T-cell (primary cell): ENCODE measurements at regions not wholly inside any gene's neighbourhood (a gene's known extent, or its start where the extent isn't known, plus 50 kb on each side); places are given as distances from the start of the nearest gene placed in this dataset.

Source experiments
- ATAC-seq, 4 experiments: fragments of 200-7000 bp in 3 of 4; fragments of 150-1000 bp in 1 of 4; cut with Tn5 transposase; replicated peaks in 1 of 4; 1 replicate in 3 of 4; 2 replicates in 1 of 4; pipeline ENCODE4 v1.10.0; 2021; ENCODE audit warnings: moderate library complexity in 3 of 4, mild to moderate bottlenecking in 2 of 4, moderate number of reproducible peaks in 1 of 4
- CTCF ChIA-PET, 2 donors: fragments of 300-600 bp; sonication (Branson Sonifier 250); formaldehyde crosslinking; loops; one replicate each; lab custom pipeline; 2022; ENCODE audit warnings: antibody characterized with exemption in 2 of 2; lab: Charles Lee
- POLR2A ChIA-PET, 2 donors: fragments of 300-600 bp; sonication (Branson Sonifier 250); formaldehyde crosslinking; loops; one replicate each; lab custom pipeline; 2022; ENCODE audit warnings: antibody characterized with exemption in 2 of 2; lab: Charles Lee
- DNase-seq, 35 experiments: peaks; one replicate each; pipeline versions ENCODE4 v3.0.0 to v3.0.0-alpha.2; 2013 to 2023
- H3K27ac ChIP-seq: one replicate; pipeline ENCODE4 v1.5.1; 2013; ENCODE audit warnings: low read length
- H3K27me3 ChIP-seq, 2 experiments: replicated peaks in 1 of 2; 1 replicate in 1 of 2; 2 replicates in 1 of 2; pipeline versions ENCODE4 v1.6.1 to v1.7.0; 2013; ENCODE audit warnings: low read length in 1 of 2, mixed read lengths in 1 of 2; ENCODE audit not compliant: control insufficient read depth in 2 of 2, insufficient read depth in 2 of 2; ENCODE audit errors: extremely low read depth in 1 of 2
- H3K36me3 ChIP-seq, 2 donors: 1 replicate in 1 of 2; 2 replicates in 1 of 2; pipeline versions ENCODE4 v1.6.1 to v1.7.0; 2013; ENCODE audit warnings: low read length in 1 of 2; ENCODE audit not compliant: control insufficient read depth in 2 of 2, insufficient read depth in 1 of 2; ENCODE audit errors: extremely low read depth in 1 of 2
- H3K4me1 ChIP-seq, 2 experiments: 1 replicate in 1 of 2; 2 replicates in 1 of 2; pipeline versions ENCODE4 v1.6.1 to v1.7.0; 2013; ENCODE audit warnings: low read length in 2 of 2, mixed read lengths in 1 of 2; ENCODE audit not compliant: insufficient read depth in 2 of 2, control insufficient read depth in 1 of 2; ENCODE audit errors: extremely low read depth in 1 of 2
- H3K4me3 ChIP-seq, 2 donors: 1 replicate in 1 of 2; 2 replicates in 1 of 2; pipeline versions ENCODE4 v1.5.1 to v1.7.0; 2013; ENCODE audit warnings: mild to moderate bottlenecking in 2 of 2, low read length in 1 of 2, moderate library complexity in 1 of 2; ENCODE audit not compliant: control insufficient read depth in 1 of 2; ENCODE audit errors: extremely low read depth in 1 of 2
- H3K9me3 ChIP-seq: 2 replicates; pipeline ENCODE4 v1.7.0; 2013
- H3K27ac Mint-ChIP-seq, 2 donors: one replicate each; pipeline ENCODE4 v1.8.0; 2020 to 2021; ENCODE audit warnings: mild to moderate bottlenecking in 2 of 2, mixed read lengths in 2 of 2
- H3K27me3 Mint-ChIP-seq, 2 donors: one replicate each; pipeline ENCODE4 v1.8.0; 2021 to 2022; ENCODE audit warnings: mixed read lengths in 2 of 2
- H3K36me3 Mint-ChIP-seq: one replicate; pipeline ENCODE4 v1.8.0; 2021; ENCODE audit warnings: mixed read lengths
- H3K4me1 Mint-ChIP-seq, 3 donors: one replicate each; pipeline ENCODE4 v1.8.0; 2020 to 2022; ENCODE audit warnings: mixed read lengths in 3 of 3, mild to moderate bottlenecking in 1 of 3
- H3K4me3 Mint-ChIP-seq, 3 donors: one replicate each; pipeline ENCODE4 v1.8.0; 2020 to 2022; ENCODE audit warnings: mild to moderate bottlenecking in 3 of 3, mixed read lengths in 3 of 3, moderate library complexity in 3 of 3
- H3K9me3 Mint-ChIP-seq, 3 donors: one replicate each; pipeline ENCODE4 v1.8.0; 2020 to 2022; ENCODE audit warnings: mixed read lengths in 3 of 3
- WGBS: methylation state at CpG from one replicate; pipeline ENCODE4 v1.1.5; 2013; ENCODE audit warnings: missing lambda C conversion rate; ENCODE audit not compliant: insufficient coverage; 5-methylcytosine and 5-hydroxymethylcytosine counted together

DNA sequence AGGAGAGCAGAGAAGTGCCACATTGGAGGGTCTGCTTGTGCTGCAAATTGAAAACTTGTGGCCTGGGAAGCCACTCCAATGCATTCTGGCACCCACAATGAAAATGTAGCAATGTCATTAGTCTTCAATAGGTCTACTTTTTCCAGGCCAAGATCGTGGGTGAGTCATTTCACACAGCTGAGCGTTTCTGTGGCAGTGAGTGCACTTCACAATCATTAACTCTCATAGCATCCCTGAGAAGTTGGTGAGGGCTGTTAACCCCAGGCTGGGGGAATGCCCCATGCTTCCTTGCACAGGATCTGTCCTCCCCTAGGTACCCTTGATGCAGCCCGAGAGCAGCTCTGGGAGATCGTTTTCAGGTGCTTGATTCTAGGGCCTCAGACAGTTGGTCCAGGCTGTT lies 196.8 kb upstream of the ATP6AP2 start:
- peaks cover 0 to 6% of the 10 kb centered on the region in 2 donors for H3K27me3 Mint-ChIP-seq
- no peak overlapping the region for H3K27ac Mint-ChIP-seq
- Histone ChIP-seq H3K4me3 (no peak overlapping the region), H3K9me3 (no peaks in the 10 kb centered on the region), H3K4me1 (no peaks in the 10 kb centered on the region), H3K27me3 (peaks cover 0 to 4% of the 10 kb centered on the region in 2 experiments), H3K36me3 (no peaks in the 10 kb centered on the region), H3K27ac (no peak overlapping the region)
- ChIA-PET CTCF (no interaction called here), POLR2A (no interaction called here)
- ATAC-seq (no peak), DNase-seq (no peak)
- H3K9me3 Mint-ChIP-seq, result no peaks in the 10 kb centered on the region
- no peaks in the 10 kb centered on the region for H3K36me3 Mint-ChIP-seq
- H3K4me1 Mint-ChIP-seq, result no peaks in the 10 kb centered on the region
- H3K4me3 Mint-ChIP-seq, result no peak overlapping the region
- WGBS, result 87% methylated on average over 2 of the region's 4 CpGs

DNA sequence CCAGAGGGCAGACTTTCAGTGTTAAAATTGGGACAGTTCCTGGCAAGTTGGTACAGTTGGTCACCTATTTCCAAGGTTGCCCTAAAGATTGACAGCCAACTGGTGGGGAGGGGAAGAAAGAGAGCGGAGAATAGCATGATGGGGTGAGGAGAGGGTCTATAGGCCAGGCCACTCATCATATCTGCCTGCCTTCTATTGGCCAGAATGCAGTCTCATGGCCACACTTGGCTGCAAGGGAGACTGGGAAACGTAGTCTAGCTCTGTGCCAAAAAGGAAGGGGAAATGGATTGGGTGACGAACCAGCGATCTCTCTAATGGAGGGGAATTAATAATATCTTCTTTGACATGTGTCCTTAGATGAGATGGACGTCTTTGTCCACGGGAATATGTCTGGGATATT lies 197.4 kb upstream of the ATP6AP2 start:
- H3K9me3 ChIP-seq, result no peaks in the 10 kb centered on the region
- no peak overlapping the region for H3K4me3 ChIP-seq
- no peak overlapping the region for H3K4me3 Mint-ChIP-seq
- POLR2A ChIA-PET, result no interaction called here
- no peaks in the 10 kb centered on the region for H3K4me1 Mint-ChIP-seq
- no peaks in the 10 kb centered on the region for H3K36me3 Mint-ChIP-seq
- no peaks in the 10 kb centered on the region for H3K36me3 ChIP-seq
- ATAC-seq (no peak), DNase-seq (no peak)
- no peak overlapping the region for H3K27ac ChIP-seq
- H3K27ac Mint-ChIP-seq, result no peak overlapping the region
- H3K9me3 Mint-ChIP-seq, result no peaks in the 10 kb centered on the region
- H3K27me3 Mint-ChIP-seq, result peaks cover 0 to 6% of the 10 kb centered on the region in 2 donors
- peaks cover 0 to 4% of the 10 kb centered on the region in 2 experiments for H3K27me3 ChIP-seq
- WGBS, result 63% methylated on average over 3 of the region's 6 CpGs
- CTCF ChIA-PET, result no interaction called here
- H3K4me1 ChIP-seq, result no peaks in the 10 kb centered on the region

DNA sequence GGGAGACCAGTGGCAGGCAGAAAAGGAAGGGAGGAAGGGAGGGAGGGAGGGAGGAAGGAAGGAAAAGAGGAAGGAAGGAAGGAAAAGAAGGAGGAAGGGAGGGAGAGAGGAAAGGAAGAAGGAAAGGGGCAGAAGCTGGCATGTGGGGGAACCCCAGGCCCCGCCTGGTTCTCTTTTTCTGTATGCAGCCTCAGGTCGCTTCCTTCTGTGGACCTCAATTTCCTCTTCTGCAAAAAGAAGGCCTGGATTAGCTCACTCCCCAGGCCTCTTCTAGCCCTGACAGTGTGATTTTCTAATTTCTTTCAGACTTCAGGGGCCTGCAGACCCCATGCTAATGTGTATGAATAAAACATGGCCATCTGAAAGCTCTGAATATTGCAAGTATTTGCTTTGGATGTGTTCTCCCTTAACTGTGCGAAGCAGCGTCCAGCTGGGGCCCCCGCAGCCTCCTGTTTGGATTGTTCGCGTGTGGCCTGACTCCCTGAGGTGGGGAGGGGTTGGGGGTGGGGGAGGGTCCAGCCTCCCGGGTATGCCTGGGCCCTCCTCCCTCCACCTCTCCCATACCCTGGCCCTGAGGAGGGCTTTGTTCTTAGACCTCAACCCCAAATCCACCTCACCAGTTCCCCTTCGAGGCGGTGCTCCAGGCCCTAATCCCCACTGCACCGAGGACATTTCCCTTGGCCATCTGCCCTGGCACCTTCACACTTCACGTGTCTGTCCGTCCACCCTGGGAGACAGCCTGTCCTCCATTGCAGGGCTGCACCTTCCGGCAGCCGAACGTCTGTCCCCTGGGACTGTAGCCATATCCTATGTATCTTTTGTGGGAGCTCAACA lies 199.9 kb upstream of the ATP6AP2 start:
- Mint-ChIP-seq H3K27me3 (peaks cover 0 to 6% of the 10 kb centered on the region in 2 donors), H3K4me3 (no peak overlapping the region), H3K27ac (no peak overlapping the region), H3K4me1 (no peaks in the 10 kb centered on the region), H3K9me3 (no peaks in the 10 kb centered on the region), H3K36me3 (no peaks in the 10 kb centered on the region)
- Histone ChIP-seq H3K9me3 (no peaks in the 10 kb centered on the region), H3K27ac (no peak overlapping the region), H3K27me3 (peaks cover 0 to 4% of the 10 kb centered on the region in 2 experiments), H3K36me3 (no peaks in the 10 kb centered on the region), H3K4me1 (no peaks in the 10 kb centered on the region), H3K4me3 (no peak overlapping the region)
- POLR2A ChIA-PET, result no interaction called here
- WGBS, result 58% methylated on average over 2 of the region's 16 CpGs
- DNase-seq, result no peak
- ATAC-seq, result no peak
- CTCF ChIA-PET, result no interaction called here

DNA sequence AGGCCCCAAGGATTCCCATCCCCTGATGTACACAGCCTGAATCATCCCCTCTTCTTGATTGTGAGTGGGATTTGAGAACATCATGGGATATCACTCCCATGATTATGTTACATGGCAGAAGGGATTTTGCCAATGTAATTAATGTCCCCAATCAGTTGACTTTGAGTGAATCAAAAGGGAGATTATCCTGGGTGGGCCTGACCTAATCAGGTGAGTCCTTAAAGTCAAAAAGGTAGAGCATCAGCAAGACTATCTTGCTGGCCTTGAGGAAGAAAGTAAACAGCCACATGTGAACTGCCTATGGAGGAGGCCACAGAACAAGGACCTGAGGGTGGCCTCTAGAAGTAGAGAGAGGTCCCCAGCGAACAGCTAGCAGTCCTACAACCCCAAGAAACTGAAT lies 203.1 kb upstream of the ATP6AP2 start:
- DNase-seq (no peak), ATAC-seq (no peak)
- peaks cover 0 to 7% of the 10 kb centered on the region in 2 donors for H3K27me3 Mint-ChIP-seq
- ChIA-PET CTCF (no interaction called here), POLR2A (no interaction called here)
- H3K4me3 Mint-ChIP-seq, result no peak overlapping the region
- H3K4me1 Mint-ChIP-seq, result no peaks in the 10 kb centered on the region
- no peaks in the 10 kb centered on the region for H3K4me1 ChIP-seq
- H3K36me3 ChIP-seq, result no peaks in the 10 kb centered on the region
- no peaks in the 10 kb centered on the region for H3K9me3 Mint-ChIP-seq
- no CpG with 5 or more reads among the region's 1 CpG for WGBS
- no peak overlapping the region for H3K27ac Mint-ChIP-seq
- no peaks in the 10 kb centered on the region for H3K9me3 ChIP-seq
- no peak overlapping the region for H3K27ac ChIP-seq
- no peak overlapping the region for H3K4me3 ChIP-seq
- no peaks in the 10 kb centered on the region for H3K36me3 Mint-ChIP-seq
- H3K27me3 ChIP-seq, result peaks cover 0 to 4% of the 10 kb centered on the region in 2 experiments

DNA sequence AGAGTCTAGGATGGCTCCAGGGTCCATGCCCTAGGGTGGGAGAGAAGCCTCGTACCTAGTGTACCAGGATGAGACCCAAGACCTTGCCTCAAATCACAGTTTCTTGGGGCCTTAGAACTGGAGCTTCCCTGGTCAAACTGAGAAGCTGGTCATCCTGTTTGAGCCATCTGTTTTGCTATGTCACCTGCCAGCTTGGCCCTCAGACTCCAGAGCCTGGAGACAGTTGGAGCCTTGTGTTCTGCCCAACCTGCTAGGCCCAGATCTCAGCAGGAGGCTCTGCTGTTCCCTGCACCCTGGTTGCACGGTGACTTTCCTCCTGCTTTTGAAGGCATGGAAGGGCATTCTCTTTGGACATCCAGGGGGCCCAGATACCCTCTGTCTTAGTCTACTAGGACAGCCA lies 206.3 kb upstream of the ATP6AP2 start:
- WGBS, result 94% methylated on average over 2 of the region's 2 CpGs
- H3K4me3 ChIP-seq, result no peak overlapping the region
- no peaks in the 10 kb centered on the region for H3K9me3 Mint-ChIP-seq
- H3K9me3 ChIP-seq, result no peaks in the 10 kb centered on the region
- no peaks in the 10 kb centered on the region for H3K36me3 Mint-ChIP-seq
- H3K27ac ChIP-seq, result no peak overlapping the region
- ATAC-seq (no peak), DNase-seq (no peak)
- H3K27me3 ChIP-seq, result peaks cover 0 to 2% of the 10 kb centered on the region in 2 experiments
- CTCF ChIA-PET, result no interaction called here
- H3K4me1 Mint-ChIP-seq, result no peaks in the 10 kb centered on the region
- H3K27me3 Mint-ChIP-seq, result peaks cover 0 to 7% of the 10 kb centered on the region in 2 donors
- no peak overlapping the region for H3K27ac Mint-ChIP-seq
- no peaks in the 10 kb centered on the region for H3K36me3 ChIP-seq
- POLR2A ChIA-PET, result no interaction called here
- H3K4me1 ChIP-seq, result no peaks in the 10 kb centered on the region
- H3K4me3 Mint-ChIP-seq, result no peak overlapping the region

DNA sequence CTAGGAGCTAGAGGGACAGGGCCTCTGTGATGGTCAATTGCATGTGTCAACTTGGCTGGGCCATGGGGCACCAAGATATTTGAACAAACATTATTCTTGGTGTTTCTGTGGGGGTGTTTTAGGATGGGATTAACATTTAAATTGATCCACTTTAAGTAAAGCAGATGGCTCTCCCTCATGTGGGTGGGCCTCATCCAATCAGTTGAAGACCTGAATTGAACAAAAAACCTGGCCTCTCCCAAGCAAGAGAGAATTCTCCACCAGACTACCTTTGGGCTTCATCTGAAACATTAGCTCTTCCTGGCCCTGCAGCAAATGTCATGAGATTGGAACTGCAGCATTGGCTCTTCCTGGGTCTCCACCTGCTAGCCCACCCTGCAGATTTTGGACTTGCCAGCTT lies 207.1 kb upstream of the ATP6AP2 start:
- Mint-ChIP-seq H3K36me3 (no peaks in the 10 kb centered on the region), H3K27ac (no peak overlapping the region), H3K9me3 (no peaks in the 10 kb centered on the region), H3K27me3 (peaks cover 0 to 7% of the 10 kb centered on the region in 2 donors), H3K4me3 (no peak overlapping the region), H3K4me1 (no peaks in the 10 kb centered on the region)
- Histone ChIP-seq H3K9me3 (no peaks in the 10 kb centered on the region), H3K4me1 (no peaks in the 10 kb centered on the region), H3K4me3 (no peak overlapping the region), H3K36me3 (no peaks in the 10 kb centered on the region), H3K27ac (no peak overlapping the region), H3K27me3 (peaks cover 0 to 2% of the 10 kb centered on the region in 2 experiments)
- DNase-seq, result no peak
- ATAC-seq, result no peak
- ChIA-PET POLR2A (no interaction called here), CTCF (no interaction called here)
